ENCODE measurements at regions not wholly inside any gene's neighbourhood (a gene's known extent, or its start where the extent isn't known, plus 50 kb on each side); places are given as distances from the start of the nearest gene placed in this dataset.

DNA sequence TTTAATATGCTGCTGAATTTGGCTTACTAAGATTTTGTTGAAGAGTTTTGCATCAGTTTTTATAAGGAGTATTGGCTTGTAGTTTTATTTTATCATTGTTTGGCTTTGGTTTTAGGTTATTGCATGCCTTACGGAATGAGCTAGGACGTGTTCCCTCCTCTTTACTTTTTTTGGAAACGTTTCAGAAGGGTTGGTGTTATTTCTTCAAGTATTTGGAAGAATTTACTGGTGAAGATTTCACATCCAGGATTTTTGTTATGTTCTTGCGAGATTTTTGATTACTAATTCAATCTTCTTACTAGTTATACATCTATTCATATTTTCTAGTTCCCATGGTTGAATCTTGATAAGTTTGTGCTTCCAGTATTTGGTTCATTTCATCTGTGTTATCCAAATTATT lies 823.2 kb downstream of the SLC6A15 start:
- Histone ChIP-seq H3K18ac (ENCODE audit: low read depth, low read length) (no peak overlapping the region), H2AFZ (replicated peaks; ENCODE audit: low read length, poor library complexity) (no peak overlapping the region), H2BK5ac (ENCODE audit: low read depth, low read length, poor library complexity, severe bottlenecking) (no peak overlapping the region), H3K56ac (ENCODE audit: extremely low read depth, insufficient read depth, low read length) (no peak overlapping the region), H3K79me1 (ENCODE audit: low read depth in 1 of 2, low read length in 2 of 2) (no peaks in the 10 kb centered on the region), H3K4ac (ENCODE audit: low read depth, low read length) (no peak overlapping the region), H3K4me3 (ENCODE audit: insufficient read depth, low read depth, low read length) (no peak overlapping the region), H3K23ac (ENCODE audit: low read depth, low read length) (no peak overlapping the region), H3K9ac (ENCODE audit: low read depth, low read length) (no peak overlapping the region), H2AK9ac (replicated peaks; ENCODE audit: low read depth, low read length, poor library complexity) (no peak overlapping the region), H3K9me1 (ENCODE audit: insufficient read depth, low read length) (no peaks in the 10 kb centered on the region), H2BK15ac (ENCODE audit: low read depth, low read length) (no peak overlapping the region), H3K9me3 (ENCODE audit: control insufficient read depth, insufficient read depth, low read length) (no peaks in the 10 kb centered on the region), H2BK120ac (ENCODE audit: low read depth, low read length) (no peak overlapping the region), H3K4me2 (ENCODE audit: low read depth, low read length) (no peak overlapping the region), H4K8ac (ENCODE audit: low read depth in 2 of 2, low read length in 2 of 2) (no peak overlapping the region), H4K91ac (ENCODE audit: insufficient read depth, low read depth, low read length) (no peak overlapping the region), H2BK20ac (ENCODE audit: low read depth, low read length) (no peak overlapping the region), H4K20me1 (ENCODE audit: insufficient read depth, low read length) (no peaks in the 10 kb centered on the region), H3K27ac (ENCODE audit: insufficient read depth, low read length) (no peak overlapping the region), H3K14ac (replicated peaks; ENCODE audit: low read depth, low read length) (no peak overlapping the region), H4K5ac (ENCODE audit: low read depth, low read length) (no peak overlapping the region), H3K4me1 (ENCODE audit: control insufficient read depth, insufficient read depth, low read length) (no peaks in the 10 kb centered on the region), H2AK5ac (ENCODE audit: low read depth, low read length) (no peak overlapping the region), H3K36me3 (ENCODE audit: control insufficient read depth, insufficient read depth, low read length) (no peaks in the 10 kb centered on the region), H3K27me3 (ENCODE audit: control insufficient read depth, insufficient read depth, low read length) (no peaks in the 10 kb centered on the region)
- POLR2A ChIA-PET (ENCODE audit: unreplicated experiment): no interaction called here
- no CpG with 5 or more reads among the region's 4 CpGs for WGBS, 2 experiments (ENCODE audit: extremely low coverage in 2 of 2, insufficient read length in 1 of 2)
- ATAC-seq (ENCODE audit: low read depth): no peak
- dilution Hi-C loops (cut with HindIII; ENCODE audit: low sequenced_read_pairs, unreplicated experiment) (no loop called here), in situ Hi-C loops (cut with MboI; ENCODE audit: low sequenced_read_pairs) (no loop called here), intact Hi-C loops (cut with micrococcal nuclease) (no loop called here)
- no peak for DNase-seq
- CTCF ChIA-PET: no interaction called here
- no TSS peak for BruUV-seq (replicated peaks)
- TF ChIP-seq, protein P1, sequence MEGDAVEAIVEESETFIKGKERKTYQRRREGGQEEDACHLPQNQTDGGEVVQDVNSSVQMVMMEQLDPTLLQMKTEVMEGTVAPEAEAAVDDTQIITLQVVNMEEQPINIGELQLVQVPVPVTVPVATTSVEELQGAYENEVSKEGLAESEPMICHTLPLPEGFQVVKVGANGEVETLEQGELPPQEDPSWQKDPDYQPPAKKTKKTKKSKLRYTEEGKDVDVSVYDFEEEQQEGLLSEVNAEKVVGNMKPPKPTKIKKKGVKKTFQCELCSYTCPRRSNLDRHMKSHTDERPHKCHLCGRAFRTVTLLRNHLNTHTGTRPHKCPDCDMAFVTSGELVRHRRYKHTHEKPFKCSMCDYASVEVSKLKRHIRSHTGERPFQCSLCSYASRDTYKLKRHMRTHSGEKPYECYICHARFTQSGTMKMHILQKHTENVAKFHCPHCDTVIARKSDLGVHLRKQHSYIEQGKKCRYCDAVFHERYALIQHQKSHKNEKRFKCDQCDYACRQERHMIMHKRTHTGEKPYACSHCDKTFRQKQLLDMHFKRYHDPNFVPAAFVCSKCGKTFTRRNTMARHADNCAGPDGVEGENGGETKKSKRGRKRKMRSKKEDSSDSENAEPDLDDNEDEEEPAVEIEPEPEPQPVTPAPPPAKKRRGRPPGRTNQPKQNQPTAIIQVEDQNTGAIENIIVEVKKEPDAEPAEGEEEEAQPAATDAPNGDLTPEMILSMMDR (conservative IDR thresholded peaks at IDR 0.05; ENCODE audit: low read depth, low read length): no peak
- TF ChIP-seq, protein P2, sequence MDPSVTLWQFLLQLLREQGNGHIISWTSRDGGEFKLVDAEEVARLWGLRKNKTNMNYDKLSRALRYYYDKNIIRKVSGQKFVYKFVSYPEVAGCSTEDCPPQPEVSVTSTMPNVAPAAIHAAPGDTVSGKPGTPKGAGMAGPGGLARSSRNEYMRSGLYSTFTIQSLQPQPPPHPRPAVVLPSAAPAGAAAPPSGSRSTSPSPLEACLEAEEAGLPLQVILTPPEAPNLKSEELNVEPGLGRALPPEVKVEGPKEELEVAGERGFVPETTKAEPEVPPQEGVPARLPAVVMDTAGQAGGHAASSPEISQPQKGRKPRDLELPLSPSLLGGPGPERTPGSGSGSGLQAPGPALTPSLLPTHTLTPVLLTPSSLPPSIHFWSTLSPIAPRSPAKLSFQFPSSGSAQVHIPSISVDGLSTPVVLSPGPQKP (IDR thresholded peaks at IDR 0.05; ENCODE audit: borderline replicate concordance, low read depth, low read length): no peak
- TF ChIP-seq RFX5 (IDR thresholded peaks at IDR 0.05; ENCODE audit: low read depth, low read length) (no peak), NFE2L2 (IDR thresholded peaks at IDR 0.05; ENCODE audit: low read depth, low read length) (no peak), BHLHE40 (IDR thresholded peaks at IDR 0.05; ENCODE audit: low read depth, low read length) (no peak), MAZ (IDR thresholded peaks at IDR 0.05; ENCODE audit: borderline replicate concordance, low read depth, low read length) (no peak), CHD1 (IDR thresholded peaks at IDR 0.05; ENCODE audit: low read depth, low read length) (no peak), CEBPB (IDR thresholded peaks at IDR 0.05; ENCODE audit: low read depth, low read length) (no peak), POLR2A (IDR thresholded peaks at IDR 0.05; ENCODE audit: low read depth, low read length) (no peak), MXI1 (IDR thresholded peaks at IDR 0.05; ENCODE audit: borderline replicate concordance, low read depth, low read length) (no peak), RAD21 (IDR thresholded peaks at IDR 0.05; ENCODE audit: low read length) (no peak), FOS (IDR thresholded peaks at IDR 0.05; ENCODE audit: low read depth, low read length) (no peak), MAFK (IDR thresholded peaks at IDR 0.05; ENCODE audit: low read depth, low read length) (no peak), SMC3 (IDR thresholded peaks at IDR 0.05; ENCODE audit: low read depth, low read length) (no peak), RCOR1 (IDR thresholded peaks at IDR 0.05; ENCODE audit: insufficient replicate concordance, low read length) (no peak)
- TF ChIP-seq, protein P3, sequence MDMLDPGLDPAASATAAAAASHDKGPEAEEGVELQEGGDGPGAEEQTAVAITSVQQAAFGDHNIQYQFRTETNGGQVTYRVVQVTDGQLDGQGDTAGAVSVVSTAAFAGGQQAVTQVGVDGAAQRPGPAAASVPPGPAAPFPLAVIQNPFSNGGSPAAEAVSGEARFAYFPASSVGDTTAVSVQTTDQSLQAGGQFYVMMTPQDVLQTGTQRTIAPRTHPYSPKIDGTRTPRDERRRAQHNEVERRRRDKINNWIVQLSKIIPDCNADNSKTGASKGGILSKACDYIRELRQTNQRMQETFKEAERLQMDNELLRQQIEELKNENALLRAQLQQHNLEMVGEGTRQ (IDR thresholded peaks at IDR 0.05; ENCODE audit: low read depth, low read length): no peak

Data from IMR-90 (cell line).